ENCODE measurements at regions not wholly inside any gene's neighbourhood (a gene's known extent, or its start where the extent isn't known, plus 50 kb on each side); places are given as distances from the start of the nearest gene placed in this dataset.

GRCh38 chrX:40167850-40168479 is 70.2 kb upstream of the BCOR start:
- DNase-seq (ENCODE audit: low read depth) = no peak

GRCh38 chrX:40167233-40167849 is 69.6 kb upstream of the BCOR start:
- no peak for DNase-seq (ENCODE audit: low read depth)

GRCh38 chrX:40166582-40166981 is 68.8 kb upstream of the BCOR start:
- DNase-seq (ENCODE audit: low read depth) = no peak

- no peak for DNase-seq (ENCODE audit: low read depth)
These were observed 68.1 kb upstream of the BCOR start for GRCh38 chrX:40165861-40166260.

GRCh38 chrX:40165206-40165605 is 67.4 kb upstream of the BCOR start:
- no peak for DNase-seq (ENCODE audit: low read depth)

DNA sequence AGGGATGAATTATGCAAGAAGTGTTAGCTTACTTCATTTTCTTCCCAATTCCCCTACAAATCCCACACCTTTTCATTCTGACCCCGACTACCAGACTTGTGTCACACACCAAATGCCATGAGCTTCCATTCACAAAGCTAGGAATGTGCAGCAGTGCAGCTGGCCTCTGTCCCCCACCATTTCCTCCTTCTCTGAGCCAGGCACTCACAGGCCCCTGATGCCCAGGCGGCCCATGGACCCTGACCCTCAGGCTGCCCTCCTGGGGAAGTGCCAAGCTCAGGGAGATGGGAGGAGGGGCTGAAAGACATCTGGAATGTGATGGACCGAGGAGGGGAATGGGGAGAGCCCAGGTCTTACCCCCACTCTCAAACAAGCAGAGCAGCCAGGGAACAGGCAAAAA is 67.0 kb upstream of the BCOR start:
- no peak for DNase-seq (ENCODE audit: low read depth)

DNA sequence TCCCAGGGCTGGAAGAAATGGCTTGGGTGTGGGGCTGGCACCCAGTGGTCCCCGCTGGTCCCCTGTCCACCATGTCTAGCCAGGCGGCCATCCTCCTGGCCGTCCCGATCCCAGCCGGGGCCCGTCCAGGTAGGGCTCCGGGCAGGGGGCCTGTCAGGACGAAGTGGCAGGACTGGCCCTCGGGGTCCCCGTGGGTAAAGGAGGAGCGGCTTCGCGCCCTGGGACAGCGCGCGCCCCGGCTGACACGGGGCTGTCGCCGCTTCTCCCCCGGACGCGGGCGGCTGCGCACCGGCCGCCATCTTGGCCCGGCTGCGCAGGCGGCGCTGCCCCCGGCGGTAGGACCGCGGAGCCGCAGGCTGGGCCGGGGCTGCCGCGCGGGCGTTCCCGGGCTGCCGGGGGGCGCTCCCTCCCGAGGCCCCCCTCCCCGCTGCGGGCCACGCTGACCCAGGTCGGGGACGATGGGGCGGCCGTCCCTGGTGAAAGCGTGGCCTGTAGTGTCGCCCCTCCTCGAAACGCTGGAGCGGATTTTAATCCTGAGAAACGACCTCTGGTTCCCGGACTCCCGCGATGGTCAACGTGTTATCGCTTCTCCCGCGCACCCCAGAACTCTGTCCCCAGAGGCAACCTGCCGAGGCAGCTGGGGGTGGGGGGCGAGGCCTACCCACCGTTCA is 60.4 kb upstream of the BCOR start:
- DNase-seq (ENCODE audit: low read depth) = peak; percentile 39

GRCh38 chrX:40157228-40158035 is 59.7 kb upstream of the BCOR start:
- DNase-seq (ENCODE audit: low read depth) = no peak

DNA sequence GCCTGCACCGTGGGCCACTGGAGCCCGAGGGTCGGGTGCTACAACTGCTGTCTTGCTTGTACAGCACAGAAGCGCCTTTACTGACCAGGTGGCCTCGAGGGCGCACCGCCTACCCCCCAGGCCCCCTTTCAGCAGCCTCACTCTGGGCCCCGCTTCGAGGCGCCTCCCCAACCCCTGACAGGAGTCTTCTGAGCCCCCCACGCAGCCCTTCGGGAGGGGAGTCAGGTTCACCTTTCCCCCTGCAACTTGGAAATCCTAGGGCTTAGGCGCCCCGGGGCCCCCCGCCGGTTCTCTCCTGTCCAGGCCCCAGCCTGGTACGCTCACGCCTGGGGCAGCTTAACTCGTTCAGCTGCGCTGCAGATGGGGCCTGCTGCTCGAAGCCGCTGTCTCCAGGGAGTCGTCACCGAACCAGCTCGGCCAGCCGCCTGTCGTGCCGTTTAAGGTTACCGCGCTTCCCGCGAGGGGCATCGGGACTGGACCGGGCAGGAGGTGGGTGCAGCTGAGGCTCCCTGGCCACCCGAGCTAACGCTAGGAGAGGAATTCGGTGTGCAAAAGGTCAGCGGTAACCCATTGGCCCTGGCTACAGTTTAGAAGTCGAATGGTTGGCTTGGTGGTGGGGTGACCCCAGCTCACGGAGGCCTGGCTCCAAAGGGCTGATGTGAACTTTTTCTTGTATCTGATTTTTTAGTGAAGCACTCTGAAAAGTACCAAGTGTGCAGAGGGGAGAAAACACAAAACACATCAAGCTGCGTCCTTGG is 58.9 kb upstream of the BCOR start:
- DNase-seq (ENCODE audit: low read depth) = no peak

DNA sequence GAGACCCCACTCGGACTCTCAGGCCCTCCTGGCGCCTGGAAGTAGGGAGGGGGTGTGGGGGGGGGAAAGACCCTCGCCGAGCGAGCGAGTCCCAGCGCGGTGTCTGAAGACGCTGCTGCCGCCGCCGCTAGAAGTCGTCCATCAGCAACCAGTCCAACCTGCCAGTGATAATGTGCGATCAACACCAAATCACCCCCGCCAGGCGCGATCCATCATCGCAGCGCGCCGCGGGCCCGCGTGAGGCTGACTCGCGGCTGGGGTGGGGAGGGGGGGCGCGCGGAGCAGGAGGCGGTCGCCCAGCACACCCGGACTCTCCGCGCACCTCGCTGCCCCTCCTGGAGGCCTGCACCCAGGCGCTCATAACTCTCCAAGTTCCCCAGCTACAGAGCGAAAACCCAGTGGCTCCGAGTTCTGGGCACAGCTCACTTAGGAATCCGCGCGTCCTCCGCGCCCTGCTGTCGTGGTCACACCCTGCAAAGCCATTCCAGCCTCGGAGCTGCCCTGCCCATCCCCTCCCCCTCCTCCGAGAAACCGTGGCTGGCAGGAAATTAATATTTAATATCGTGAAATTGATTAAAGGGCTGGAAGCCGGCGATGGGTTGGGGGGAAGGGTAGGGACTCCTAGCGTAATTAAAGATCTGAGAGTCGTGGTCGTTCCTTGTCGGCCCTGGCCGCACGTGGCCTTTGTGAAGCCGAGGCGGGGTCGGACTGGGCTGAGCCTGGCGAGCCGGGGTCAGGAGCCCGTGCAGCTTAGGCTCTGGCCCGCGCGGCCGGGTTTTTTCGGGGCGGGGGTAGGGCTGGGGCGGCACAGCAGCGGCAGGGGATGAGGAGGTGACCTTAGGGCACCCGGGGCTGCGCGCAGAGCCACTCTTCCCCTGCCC is 58.1 kb upstream of the BCOR start:
- DNase-seq (ENCODE audit: low read depth) = no peak

DNA sequence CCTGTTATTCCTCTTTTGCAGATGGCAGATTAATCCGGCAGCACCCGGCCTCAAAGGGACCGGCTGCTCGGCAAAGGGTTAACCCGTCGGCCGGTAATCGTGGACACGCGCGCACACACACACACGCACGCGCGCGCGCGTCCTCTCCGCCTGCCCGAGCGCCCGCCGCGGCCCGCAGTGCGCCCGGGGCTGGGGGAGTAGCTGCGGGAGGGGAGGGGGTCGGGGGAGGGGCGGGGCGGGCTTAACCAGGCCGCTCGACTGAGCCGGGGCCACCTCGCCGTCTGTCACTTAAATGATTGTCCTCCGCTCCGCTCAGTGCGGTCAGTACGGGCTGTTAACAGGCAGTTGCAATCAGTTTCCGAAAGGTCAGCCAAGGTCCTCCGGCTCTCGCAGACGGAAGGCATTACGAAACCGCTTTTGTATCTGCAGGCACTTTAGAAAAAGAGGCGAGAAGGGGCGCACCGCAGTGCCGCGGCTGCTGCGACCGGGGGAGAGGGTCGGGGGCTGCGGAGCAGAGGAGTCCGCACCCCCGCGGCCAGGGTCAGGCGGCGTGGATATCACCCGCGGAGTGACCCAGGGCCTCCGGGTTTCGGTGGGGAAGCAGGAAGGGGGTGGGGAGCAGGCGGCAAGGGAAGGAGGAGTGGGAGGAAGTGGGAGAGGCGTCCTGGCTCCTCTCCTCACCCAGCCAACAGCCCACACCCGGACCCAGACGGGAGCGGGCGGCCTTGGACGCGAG is 57.3 kb upstream of the BCOR start:
- DNase-seq (ENCODE audit: low read depth) = peak; percentile 77

DNA sequence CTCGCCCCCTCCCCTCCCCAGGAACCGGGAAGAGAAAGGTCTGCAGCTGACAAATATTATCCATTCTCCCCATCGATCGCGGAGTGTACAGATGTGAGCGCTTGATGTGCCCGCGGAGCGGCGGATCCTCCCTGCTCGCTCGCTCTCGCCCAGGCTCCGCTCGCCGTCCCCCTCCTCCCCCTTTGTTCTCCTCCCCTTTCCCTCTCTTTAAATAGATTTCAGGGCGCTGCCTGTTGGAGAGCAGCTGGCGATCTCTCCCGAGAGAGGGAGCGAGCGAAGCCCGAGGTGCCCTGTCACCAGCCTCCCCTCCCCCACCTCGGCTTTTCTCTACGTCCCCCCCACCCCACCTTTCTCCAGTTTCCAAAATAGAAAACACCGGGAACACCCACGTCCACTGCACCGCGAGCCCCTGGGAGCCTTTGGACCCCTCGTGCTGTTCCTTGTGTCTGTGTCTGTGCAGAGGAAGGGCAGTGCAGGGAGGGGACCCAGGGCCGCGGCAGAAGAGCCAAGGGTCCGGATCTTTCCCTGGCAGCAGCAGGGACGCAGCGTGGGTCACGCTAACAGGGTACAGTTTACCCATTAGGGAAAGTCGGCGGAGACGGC is 56.6 kb upstream of the BCOR start:
- DNase-seq (ENCODE audit: low read depth) = peak; percentile 50

DNA sequence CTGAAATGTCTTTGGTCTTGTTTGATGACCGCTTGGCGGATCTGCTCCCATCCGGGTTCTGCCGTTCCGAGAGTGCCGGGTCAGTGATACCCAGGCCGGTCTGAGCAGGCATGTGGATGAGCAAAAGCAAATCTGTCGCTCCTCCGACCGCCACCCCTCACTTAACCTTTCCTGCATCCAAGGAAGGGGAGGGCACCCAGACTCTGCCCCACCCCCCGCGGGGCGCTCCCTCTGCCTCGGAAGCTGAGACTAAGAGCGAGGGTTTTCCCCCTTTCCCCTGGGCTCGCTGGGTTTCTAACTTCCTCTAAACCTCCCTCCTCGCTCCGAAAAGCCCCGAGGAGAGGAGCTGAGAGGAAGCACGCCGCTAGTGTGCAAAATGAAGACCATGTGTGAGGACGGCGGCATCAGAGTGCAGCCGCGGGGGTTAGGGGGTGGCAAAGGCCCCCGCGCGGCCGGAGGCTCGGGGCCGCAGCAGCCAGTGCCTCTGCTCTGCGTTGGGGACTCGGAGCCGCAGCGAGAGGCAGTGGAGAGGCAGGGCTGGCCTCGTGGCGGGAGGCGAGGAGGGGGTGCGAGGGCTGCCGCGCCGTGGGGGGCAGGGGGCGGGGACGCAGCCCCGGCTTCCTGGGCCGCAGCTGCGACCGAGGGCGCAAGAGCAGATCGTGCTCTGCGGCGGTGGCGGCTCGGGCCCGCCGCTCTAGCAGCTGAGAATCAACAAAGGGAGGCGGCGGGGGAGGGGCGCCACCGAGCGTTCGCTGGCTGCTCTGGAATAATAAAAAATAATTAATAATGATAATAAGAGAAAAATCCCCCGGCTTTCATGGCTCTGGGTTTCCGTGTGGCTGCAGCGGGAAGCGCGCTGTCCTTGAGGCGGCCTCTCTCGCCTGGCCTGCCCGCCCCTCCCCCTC is 55.8 kb upstream of the BCOR start:
- peak; percentile 41 for DNase-seq (ENCODE audit: low read depth)

DNA sequence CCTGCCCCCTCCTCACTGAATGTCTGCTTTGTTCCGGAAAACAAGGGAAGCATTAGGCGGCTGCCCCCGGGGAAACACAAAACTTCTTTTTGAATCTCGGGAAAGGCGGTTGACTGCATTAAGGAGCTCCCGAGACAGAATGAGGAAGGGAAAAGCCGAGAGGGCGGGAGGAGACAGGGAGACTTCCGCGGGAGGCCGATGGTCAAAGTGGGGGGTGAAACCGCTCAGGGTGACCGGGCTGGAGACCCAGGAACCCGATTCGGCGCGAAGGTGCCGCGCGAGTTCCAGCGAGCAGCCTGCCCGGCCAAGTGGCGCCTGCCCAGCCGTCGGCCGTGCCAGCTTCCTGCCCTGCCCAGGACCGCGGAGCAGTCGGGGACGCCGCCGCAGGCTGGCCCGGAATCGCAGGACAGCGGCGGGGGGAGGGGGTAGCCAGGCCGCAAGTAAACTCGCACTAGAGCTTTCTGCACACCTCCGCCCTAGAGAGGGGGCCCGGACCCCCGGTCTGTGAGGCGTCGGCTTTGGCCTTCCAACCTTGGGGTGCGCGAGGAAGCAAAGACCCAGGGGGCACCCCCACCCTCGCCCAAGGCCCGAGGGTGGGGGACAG is 55.1 kb upstream of the BCOR start:
- DNase-seq (ENCODE audit: low read depth) = no peak

- DNase-seq (ENCODE audit: low read depth) = no peak
These were observed 54.5 kb upstream of the BCOR start for GRCh38 chrX:40152173-40152711.

DNA sequence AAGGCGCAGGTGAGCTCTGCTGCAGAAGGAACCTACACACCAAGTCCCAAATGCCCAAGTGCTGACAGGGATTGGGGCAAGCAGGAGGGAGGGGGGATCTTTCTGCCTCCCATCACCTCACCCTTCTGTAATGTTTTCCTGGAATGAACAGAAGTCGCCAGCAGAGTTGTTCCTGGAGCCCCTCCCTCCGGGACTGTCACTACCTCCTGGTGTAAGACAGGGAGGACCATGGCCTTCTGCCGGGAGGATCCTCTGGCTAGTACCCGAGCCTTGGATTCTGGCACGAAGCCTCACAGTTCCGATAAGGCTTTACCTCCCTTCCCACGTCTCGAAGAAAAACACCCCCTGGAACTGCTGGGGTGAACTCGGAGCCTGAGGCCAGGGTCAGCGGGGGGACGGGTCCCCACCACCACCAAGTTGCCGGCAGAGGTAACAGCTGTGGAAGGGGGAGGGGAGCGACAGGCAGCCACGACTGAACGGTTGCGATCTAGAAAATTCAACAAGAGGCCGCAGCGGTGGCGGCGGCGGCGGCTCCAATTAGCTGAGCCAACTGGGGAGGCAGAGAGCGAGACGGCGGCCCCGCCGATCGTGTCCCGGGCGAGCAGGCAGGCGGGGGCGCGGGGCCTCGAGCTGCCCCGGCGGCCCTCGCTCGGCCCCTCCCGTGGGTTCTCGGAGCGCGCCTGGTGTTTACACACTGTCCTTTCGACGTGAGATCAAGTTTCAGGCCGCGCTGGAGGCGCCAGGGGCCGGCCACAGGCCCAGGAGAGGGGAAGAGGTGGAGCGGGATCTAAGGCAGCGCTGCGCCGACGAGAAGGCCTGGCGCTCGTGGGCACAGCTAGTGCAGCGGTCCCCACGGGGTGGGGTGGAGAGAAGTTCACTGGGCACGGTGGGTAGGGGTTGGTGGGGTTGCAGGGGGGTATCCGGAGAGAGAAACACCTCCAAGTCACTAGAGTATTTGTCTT is 53.7 kb upstream of the BCOR start:
- peak; percentile 55 for DNase-seq (ENCODE audit: low read depth)

- no peak for DNase-seq (ENCODE audit: low read depth)
These were observed 52.7 kb upstream of the BCOR start for GRCh38 chrX:40150503-40150902.

All from iris pigment epithelial cell (primary cell).